Endothelial cell of umbilical vein (primary cell): ENCODE measurements at regions not wholly inside any gene's neighbourhood (a gene's known extent, or its start where the extent isn't known, plus 50 kb on each side); places are given as distances from the start of the nearest gene placed in this dataset.

Experiments
- BruUV-seq: library from RNA; stranded (reverse); fragments of 400-500 nt; replicated peaks from 2 replicates; lab custom pipeline; 2021; lab: Mats Ljungman, UMichigan
- CTCF ChIA-PET: fragments of 300-600, 350-600 bp; sonication (Branson Sonifier 250); formaldehyde crosslinking; loops from one replicate; lab custom pipeline; 2021; ENCODE audit warnings: antibody characterized with exemption, inconsistent platforms; lab: Charles Lee
- POLR2A ChIA-PET: fragments of 300-600, 350-600 bp; sonication (Branson Sonifier 250); formaldehyde crosslinking; loops from one replicate; lab custom pipeline; 2021; ENCODE audit warnings: antibody characterized with exemption, inconsistent platforms; lab: Charles Lee
- DNase-seq: peaks from one replicate; pipeline ENCODE4 v3.0.0-alpha.2; 2011; ENCODE audit warnings: low read depth, low spot score
- FAIRE-seq: peaks from 2 replicates; lab custom pipeline; 2011; peaks lifted over from hg19 to GRCh38; lab: Jason Lieb, UNC
- H2AFZ ChIP-seq: 2 replicates; pipeline ENCODE4 v1.6.0; 2012; ENCODE audit warnings: low read depth, low read length, control low read depth, inconsistent platforms
- H3K27ac ChIP-seq: 2 replicates; pipeline ENCODE4 v1.5.1; 2011; ENCODE audit warnings: low read depth, mild to moderate bottlenecking, control low read depth, low read length, moderate library complexity; ENCODE audit not compliant: insufficient read depth
- H3K27me3 ChIP-seq, 2 experiments: 2 replicates each; pipeline versions ENCODE4 v1.6.0 to v1.6.1; 2011; ENCODE audit warnings: low read length in 2 of 2, mixed read lengths in 1 of 2; ENCODE audit not compliant: control insufficient read depth in 2 of 2, insufficient read depth in 2 of 2
- H3K36me3 ChIP-seq, 2 experiments: 2 replicates in 1 of 2; 3 replicates in 1 of 2; pipeline ENCODE4 v1.5.1; 2011; ENCODE audit warnings: low read length in 2 of 2, mild to moderate bottlenecking in 1 of 2, moderate library complexity in 1 of 2; ENCODE audit not compliant: control insufficient read depth in 2 of 2, insufficient read depth in 2 of 2; ENCODE audit errors: extremely low read depth in 1 of 2
- H3K4me1 ChIP-seq: 3 replicates; pipeline ENCODE4 v1.5.1; 2011; ENCODE audit warnings: mild to moderate bottlenecking, low read length; ENCODE audit not compliant: control insufficient read depth, insufficient read depth; ENCODE audit errors: extremely low read depth
- H3K4me2 ChIP-seq: 2 replicates; pipeline ENCODE4 v1.6.1; 2011; ENCODE audit warnings: low read length, control low read depth, mixed read lengths; ENCODE audit not compliant: insufficient read depth
- H3K4me3 ChIP-seq, 3 experiments: fragments of 200-600 bp in 1 of 3; sonication (generic), shearing (Covaris generic) in 1 of 3; replicated peaks in 1 of 3; 2 replicates each; pipeline ENCODE4 v1.5.1; 2011 to 2016; ENCODE audit warnings: control low read depth in 3 of 3, low read length in 3 of 3, mild to moderate bottlenecking in 2 of 3, inconsistent platforms in 1 of 3, low read depth in 1 of 3, moderate library complexity in 1 of 3; ENCODE audit not compliant: insufficient read depth in 1 of 3
- H3K79me2 ChIP-seq: 2 replicates; pipeline ENCODE4 v1.6.0; 2012; ENCODE audit warnings: low read length, inconsistent platforms; ENCODE audit not compliant: control insufficient read depth, insufficient read depth
- H3K9ac ChIP-seq: replicated peaks from 2 replicates; pipeline ENCODE3; 2011; ENCODE audit warnings: low read length, control low read depth; ENCODE audit not compliant: insufficient read depth; ENCODE audit errors: extremely low read depth
- H3K9me1 ChIP-seq: replicated peaks from 3 replicates; pipeline ENCODE4 v1.6.0; 2011; ENCODE audit warnings: mild to moderate bottlenecking, low read length; ENCODE audit not compliant: control insufficient read depth, insufficient read depth; ENCODE audit errors: extremely low read depth
- H3K9me3 ChIP-seq: replicated peaks from 2 replicates; pipeline ENCODE4 v1.5.1; 2012; ENCODE audit warnings: low read length, inconsistent platforms; ENCODE audit not compliant: control insufficient read depth, insufficient read depth
- H4K20me1 ChIP-seq: replicated peaks from 2 replicates; pipeline ENCODE3; 2011; ENCODE audit warnings: mild to moderate bottlenecking, low read length; ENCODE audit not compliant: control insufficient read depth, insufficient read depth; ENCODE audit errors: extremely low read depth
- CTCF ChIP-seq, 2 donors: IDR thresholded peaks; 1 replicate in 1 of 2; 2 replicates in 1 of 2; pipeline ENCODE4 v1.5.1; 2011; ENCODE audit warnings: low read length in 2 of 2, mild to moderate bottlenecking in 2 of 2, moderate library complexity in 2 of 2, control low read depth in 1 of 2, inconsistent platforms in 1 of 2, low read depth in 1 of 2; ENCODE audit not compliant: insufficient read depth in 1 of 2; ENCODE audit errors: extremely low read depth in 1 of 2
- EZH2 ChIP-seq: IDR thresholded peaks from 2 replicates; pipeline ENCODE4 v1.6.1; 2012; ENCODE audit warnings: borderline replicate concordance, low read depth, mild to moderate bottlenecking, moderate library complexity, low read length, inconsistent platforms; ENCODE audit not compliant: severe bottlenecking
- FOS ChIP-seq: IDR thresholded peaks from 2 replicates; pipeline ENCODE4 v1.6.1; 2011; ENCODE audit warnings: mild to moderate bottlenecking, low read length, moderate library complexity, borderline replicate concordance; ENCODE audit not compliant: insufficient read depth
- GATA2 ChIP-seq: IDR thresholded peaks from 2 replicates; pipeline ENCODE4 v1.7.0; 2011; ENCODE audit warnings: low read depth, mild to moderate bottlenecking, moderate library complexity, mixed read lengths, low read length; ENCODE audit not compliant: insufficient read length, insufficient read depth
- JUN ChIP-seq: IDR thresholded peaks from 2 replicates; pipeline ENCODE4 v1.6.1; 2011; ENCODE audit warnings: borderline replicate concordance, low read depth; ENCODE audit not compliant: insufficient read length, insufficient read depth
- MYC ChIP-seq: IDR thresholded peaks from one replicate; pipeline ENCODE4 v1.6.1; 2011; ENCODE audit warnings: mild to moderate bottlenecking, low read depth, low read length
- POLR2A ChIP-seq: IDR thresholded peaks from 2 replicates; pipeline ENCODE4 v1.6.1; 2012; ENCODE audit warnings: low read depth, mild to moderate bottlenecking, control low read depth, low read length
- POLR2AphosphoS5 ChIP-seq: IDR thresholded peaks from 2 replicates; pipeline ENCODE4 v1.6.1; 2012; ENCODE audit warnings: low read depth, mild to moderate bottlenecking, control low read depth, low read length, moderate library complexity; ENCODE audit not compliant: insufficient read depth
- dilution Hi-C: fragments of 300-500 bp; cut with MboI; formaldehyde crosslinking; loops from one replicate; pipeline ENCODE4 v1.15.0; 2019; ENCODE audit warnings: low sequenced_read_pairs; ENCODE audit not compliant: extremely low pct_ligation_motif_present
- intact Hi-C: fragments of 100-400 bp; cut with micrococcal nuclease; formaldehyde crosslinking; loops from one replicate; pipeline ENCODE4 v1.10.0; 2022

- ChIA-PET POLR2A (no interaction called here), CTCF (interaction anchor here (1.2 to 1.9 kb wide), 2 partner anchors 357 to 394 kb away, joined by 3 to 6 read pairs; no protein-coding TSS in a partner anchor)
- H3K4me3 ChIP-seq: no peak overlapping the region
- no peak overlapping the region for H3K27ac ChIP-seq
- H3K27me3 ChIP-seq: no peaks in the 10 kb centered on the region
- dilution Hi-C loops (no loop called here), intact Hi-C loops (loop anchor here (2.0 to 5.0 kb wide), 3 partner anchors 39 to 371 kb away; no protein-coding TSS in a partner anchor)
- no peak overlapping the region for H3K4me2 ChIP-seq
- TF ChIP-seq FOS: no peak
- TF ChIP-seq CTCF (IDR thresholded peaks at IDR 0.05; ENCODE audit: extremely low read depth in 1 of 2, insufficient read depth in 1 of 2, low read depth in 1 of 2, low read length in 2 of 2): peak; percentile 37 to 40
- no peak for TF ChIP-seq MYC
- no peaks in the 10 kb centered on the region for H3K9me1 ChIP-seq
- H4K20me1 ChIP-seq: no peaks in the 10 kb centered on the region
- H3K9ac ChIP-seq: no peak overlapping the region
- peaks cover 8% of the 10 kb centered on the region for H3K4me1 ChIP-seq
- no TSS peak for BruUV-seq
- peak; percentile 79 for DNase-seq
- no peaks in the 10 kb centered on the region for H3K36me3 ChIP-seq
- no peaks in the 10 kb centered on the region for H3K9me3 ChIP-seq
- no peak overlapping the region for H2AFZ ChIP-seq
- H3K79me2 ChIP-seq: no peaks in the 10 kb centered on the region
- FAIRE-seq: peak; percentile 69
These were observed 96.3 kb upstream of the EEA1 start for GRCh38 chr12:93025145-93026103.

DNA sequence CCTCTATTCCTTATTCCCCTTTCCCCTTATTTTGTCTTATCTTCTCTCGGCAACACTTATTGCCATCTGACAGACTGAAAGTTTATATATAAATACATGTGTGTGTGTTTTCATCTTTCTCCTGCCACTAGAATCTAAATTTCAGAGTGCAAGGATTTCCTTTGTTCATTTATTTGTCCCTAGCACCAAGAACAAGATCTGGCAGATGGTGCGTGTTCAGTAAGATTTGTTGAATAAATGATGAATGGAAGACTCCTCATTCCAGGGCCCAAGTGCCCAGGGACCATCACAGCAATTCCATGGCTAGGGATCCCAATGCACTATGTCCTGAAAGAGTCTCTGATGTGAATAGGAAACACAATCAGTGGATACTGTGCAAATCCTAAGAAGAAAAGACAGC lies 97.9 kb upstream of the EEA1 start:
- CTCF ChIA-PET: interaction anchor here (1.0 to 1.9 kb wide), 3 partner anchors 12 to 392 kb away, joined by 3 to 6 read pairs (median 3); no protein-coding TSS in a partner anchor
- no peak for FAIRE-seq
- intact Hi-C loops: loop anchor here (5.0 kb wide), 1 partner anchor 175 kb away; no protein-coding TSS in a partner anchor

More for the DNA sequence above, 97.9 kb upstream of the EEA1 start:
- Histone ChIP-seq H3K9me1 (no peaks in the 10 kb centered on the region), H3K4me1 (peaks cover 1% of the 10 kb centered on the region), H3K4me2 (no peak overlapping the region), H2AFZ (no peak overlapping the region), H3K9me3 (no peaks in the 10 kb centered on the region), H3K4me3 (no peak overlapping the region), H3K79me2 (no peaks in the 10 kb centered on the region), H4K20me1 (no peaks in the 10 kb centered on the region), H3K27me3 (no peaks in the 10 kb centered on the region), H3K9ac (no peak overlapping the region), H3K27ac (no peak overlapping the region), H3K36me3 (no peaks in the 10 kb centered on the region)
- no TSS peak for BruUV-seq
- POLR2A ChIA-PET: no interaction called here
- TF ChIP-seq POLR2A (no peak), MYC (no peak), POLR2AphosphoS5 (no peak), JUN (no peak), GATA2 (no peak), EZH2 (no peak), FOS (no peak)
- no peak for DNase-seq
- dilution Hi-C loops: no loop called here
